ENCODE measurements at regions not wholly inside any gene's neighbourhood (a gene's known extent, or its start where the extent isn't known, plus 50 kb on each side); places are given as distances from the start of the nearest gene placed in this dataset.

GRCh38 chr1:25033030-25033827 lies 103.2 kb upstream of the RUNX3 start:
- ATAC-seq (ENCODE audit: low read depth) = no peak
- H3K27me3 Mint-ChIP-seq = no peaks in the 10 kb centered on the region
- TF ChIP-seq CTCF (IDR thresholded peaks at IDR 0.05) = no peak
- peak overlapping the region; percentile 97 for H3K27ac Mint-ChIP-seq
- H3K4me3 Mint-ChIP-seq = peak overlapping the region; percentile 80
- POLR2A ChIA-PET = interaction anchor here (0.6 to 13.4 kb wide), 18 partner anchors 11 to 1920 kb away, joined by 3 to 385 read pairs (median 15); partner anchors contain the start of genes RSRP1 and RUNX3
- no peaks in the 10 kb centered on the region for H3K9me3 Mint-ChIP-seq
- CTCF ChIA-PET = interaction anchor here (0.8 to 9.8 kb wide), 12 partner anchors 11 to 186 kb away, joined by 3 to 195 read pairs (median 5); partner anchors contain the start of gene RUNX3
- no peaks in the 10 kb centered on the region for H3K36me3 Mint-ChIP-seq (ENCODE audit: low read depth)
- intact Hi-C loops (cut with micrococcal nuclease) = loop anchor here (2.0 to 5.0 kb wide), 3 partner anchors 286 to 844 kb away; partner anchors contain the start of genes CLIC4 and SRRM1
- DNase-seq = no peak
- peaks cover 9% of the 10 kb centered on the region for H3K4me1 Mint-ChIP-seq

- peaks cover 3% of the 10 kb centered on the region for H3K4me1 Mint-ChIP-seq
- no peak for TF ChIP-seq CTCF (IDR thresholded peaks at IDR 0.05)
- H3K27me3 Mint-ChIP-seq = no peaks in the 10 kb centered on the region
- CTCF ChIA-PET = interaction anchor here (0.7 to 9.8 kb wide), 12 partner anchors 10 to 184 kb away, joined by 3 to 195 read pairs (median 4); partner anchors contain the start of gene RUNX3
- intact Hi-C loops (cut with micrococcal nuclease) = loop anchor here (1.0 to 5.0 kb wide), 9 partner anchors 10 to 843 kb away; partner anchors contain the start of genes CLIC4, RUNX3 and SRRM1
- H3K27ac Mint-ChIP-seq = peak overlapping the region; percentile 97
- POLR2A ChIA-PET = interaction anchor here (0.6 to 13.4 kb wide), 24 partner anchors 10 to 600 kb away, joined by 3 to 385 read pairs (median 5); partner anchors contain the start of genes CLIC4, RSRP1 and RUNX3
- ATAC-seq (ENCODE audit: low read depth) = peak; percentile 50
- H3K4me3 Mint-ChIP-seq = peak overlapping the region; percentile 80
- H3K36me3 Mint-ChIP-seq (ENCODE audit: low read depth) = no peaks in the 10 kb centered on the region
- DNase-seq = peak; percentile 61
- no peaks in the 10 kb centered on the region for H3K9me3 Mint-ChIP-seq
Observed at GRCh38 chr1:25031966-25032667, 102.0 kb upstream of the RUNX3 start.

GRCh38 chr1:25031601-25031965 lies 101.5 kb upstream of the RUNX3 start:
- intact Hi-C loops (cut with micrococcal nuclease) = loop anchor here (1.0 to 5.0 kb wide), 4 partner anchors 9 to 389 kb away; partner anchors contain the start of genes CLIC4 and SRRM1
- TF ChIP-seq CTCF (IDR thresholded peaks at IDR 0.05) = no peak
- Mint-ChIP-seq H3K4me1 (no peaks in the 10 kb centered on the region), H3K36me3 (ENCODE audit: low read depth) (no peaks in the 10 kb centered on the region), H3K27ac (peak overlapping the region; percentile 97), H3K9me3 (no peaks in the 10 kb centered on the region), H3K4me3 (peak overlapping the region; percentile 80), H3K27me3 (no peaks in the 10 kb centered on the region)
- DNase-seq = peak; percentile 71
- ChIA-PET CTCF (interaction anchor here (0.9 to 9.8 kb wide), 9 partner anchors 9 to 184 kb away, joined by 3 to 195 read pairs (median 5); partner anchors contain the start of gene RUNX3), POLR2A (interaction anchor here (0.6 to 13.4 kb wide), 23 partner anchors 9 to 599 kb away, joined by 3 to 385 read pairs (median 5); partner anchors contain the start of genes CLIC4, RSRP1 and RUNX3)
- ATAC-seq (ENCODE audit: low read depth) = peak; percentile 52

GRCh38 chr1:25030674-25031589 lies 100.9 kb upstream of the RUNX3 start:
- POLR2A ChIA-PET = interaction anchor here (0.6 to 13.4 kb wide), 18 partner anchors 9 to 294 kb away, joined by 3 to 385 read pairs (median 15); partner anchors contain the start of genes RSRP1 and RUNX3
- Mint-ChIP-seq H3K4me1 (no peaks in the 10 kb centered on the region), H3K9me3 (no peaks in the 10 kb centered on the region), H3K27ac (peak overlapping the region; percentile 97), H3K36me3 (ENCODE audit: low read depth) (no peaks in the 10 kb centered on the region), H3K27me3 (no peaks in the 10 kb centered on the region), H3K4me3 (peak overlapping the region; percentile 80)
- TF ChIP-seq CTCF (IDR thresholded peaks at IDR 0.05) = no peak
- intact Hi-C loops (cut with micrococcal nuclease) = loop anchor here (1.0 to 5.0 kb wide), 4 partner anchors 9 to 389 kb away; partner anchors contain the start of genes CLIC4 and SRRM1
- CTCF ChIA-PET = interaction anchor here (0.9 to 9.8 kb wide), 8 partner anchors 9 to 183 kb away, joined by 3 to 195 read pairs (median 4); partner anchors contain the start of gene RUNX3
- peak; percentile 56 for DNase-seq
- peak; percentile 64 for ATAC-seq (ENCODE audit: low read depth)

Data from activated B cell treated with CpG ODN at 0.5 μM for 24 hours (primary cell).